Activated CD4-positive, alpha-beta T cell treated with anti-CD3 and anti-CD28 coated beads, Interleukin-10, Interleukin-2, amounts not matched to agents 100 ng/mL and 50 ng/mL, durations not matched to agents 16 hours and 8 hours (primary cell): ENCODE measurements at regions not wholly inside any gene's neighbourhood (a gene's known extent, or its start where the extent isn't known, plus 50 kb on each side); places are given as distances from the start of the nearest gene placed in this dataset.

Experiments used
- DNase-seq: peaks from one replicate; pipeline ENCODE4 v3.0.0-alpha.2; 2020

GRCh38 chr22:27129266-27129665 is 471.9 kb downstream of the MIAT start:
- DNase-seq, result peak; percentile 67

- DNase-seq, result no peak
These were observed 473.5 kb downstream of the MIAT start for GRCh38 chr22:27130906-27131305.

GRCh38 chr22:27131346-27131745 is 474.0 kb downstream of the MIAT start:
- DNase-seq, result no peak

DNA sequence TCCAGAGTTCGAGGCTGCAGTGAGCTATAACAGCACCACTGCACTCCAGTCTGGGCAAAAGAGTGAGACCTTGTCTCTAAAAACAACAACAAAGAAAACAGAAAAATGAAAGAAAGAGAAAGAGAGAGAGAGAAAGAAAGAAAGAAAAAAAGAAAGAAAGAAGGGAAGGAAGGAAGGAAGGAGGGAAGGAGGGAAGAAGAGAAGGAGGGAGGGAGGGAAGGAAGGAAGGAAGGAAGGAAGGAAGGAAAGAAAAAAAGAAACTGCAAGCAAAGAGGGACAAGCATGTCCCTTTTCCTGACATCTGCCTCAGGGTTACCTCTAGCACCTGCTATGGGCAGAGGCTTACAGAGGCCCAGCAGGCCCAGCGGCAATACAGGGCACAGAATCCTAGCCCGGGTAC is 475.0 kb downstream of the MIAT start:
- DNase-seq, result no peak

- DNase-seq, result no peak
These were observed 475.6 kb downstream of the MIAT start for GRCh38 chr22:27133019-27133431.

DNA sequence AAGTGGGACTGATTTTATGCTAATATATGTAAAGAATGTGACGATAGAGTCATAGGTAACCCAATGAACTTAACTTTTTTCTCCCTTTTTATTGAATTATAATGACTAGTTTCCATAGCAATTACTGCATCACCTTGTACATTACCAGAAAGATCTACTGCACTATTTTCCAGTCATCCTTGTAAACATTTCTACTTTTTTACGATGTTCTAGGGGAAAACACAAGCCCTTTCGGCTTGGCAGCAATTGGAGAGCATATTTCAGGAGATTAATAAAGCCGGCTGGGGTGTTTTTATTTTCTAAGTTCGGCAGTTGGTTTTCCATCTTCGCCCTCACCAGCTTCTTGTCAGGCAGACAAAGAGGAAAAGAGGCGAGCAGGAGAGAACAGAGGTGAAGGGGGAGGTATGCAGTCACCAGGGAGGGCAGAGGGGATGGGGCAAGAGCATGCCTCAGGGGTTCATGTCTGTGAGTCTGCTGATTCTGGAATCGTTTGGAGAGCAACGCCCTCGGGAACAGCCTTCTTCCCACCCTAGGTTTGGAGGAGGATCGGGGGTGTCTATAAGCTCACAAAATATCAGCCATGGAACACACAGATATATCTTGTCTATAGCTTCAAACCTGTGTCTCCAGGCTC is 476.4 kb downstream of the MIAT start:
- no peak for DNase-seq

DNA sequence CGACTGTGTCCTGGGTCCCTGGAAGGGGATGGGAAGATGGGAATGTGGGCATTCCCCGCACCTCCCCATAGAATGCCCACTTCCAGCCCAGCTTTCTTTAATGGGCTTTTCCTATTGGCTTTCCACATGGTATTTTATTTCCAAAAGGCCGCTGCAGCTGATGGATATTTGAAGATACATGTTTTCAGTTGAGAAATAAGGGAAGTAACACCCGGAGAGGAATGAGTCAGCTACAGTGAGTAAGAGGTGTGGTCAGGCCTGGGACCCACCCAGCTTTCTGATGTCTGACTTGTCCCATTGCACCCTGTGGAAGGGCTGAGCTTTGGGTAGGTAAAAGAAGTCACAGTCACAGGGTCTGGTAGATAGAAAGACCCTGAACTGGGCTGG is 476.9 kb downstream of the MIAT start:
- peak; percentile 75 for DNase-seq

- no peak for DNase-seq
These were observed 477.9 kb downstream of the MIAT start for GRCh38 chr22:27135031-27135981.

- DNase-seq, result no peak
These were observed 479.2 kb downstream of the MIAT start for GRCh38 chr22:27136596-27136995.

- DNase-seq, result no peak
These were observed 480.5 kb downstream of the MIAT start for GRCh38 chr22:27137871-27138337.

DNA sequence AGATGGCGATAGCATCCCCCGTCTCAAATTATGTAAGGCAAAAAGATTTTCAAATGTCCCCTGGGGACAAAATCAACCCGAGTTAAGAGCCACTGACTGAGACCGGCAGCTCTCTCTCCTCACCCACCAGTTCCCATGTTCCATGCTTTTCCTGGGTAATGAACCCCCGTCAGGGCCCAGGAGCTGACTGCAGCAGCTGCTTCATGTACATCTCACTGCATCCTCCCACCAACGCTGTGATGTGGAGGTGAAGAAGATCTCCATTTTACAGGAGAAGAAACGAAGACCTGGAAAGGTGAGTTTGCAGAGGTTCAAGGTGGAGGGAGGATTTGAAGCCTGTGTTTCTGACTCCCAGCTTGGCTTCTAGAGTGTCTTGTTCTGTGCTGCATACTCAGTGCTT is 481.1 kb downstream of the MIAT start:
- DNase-seq, result no peak

DNA sequence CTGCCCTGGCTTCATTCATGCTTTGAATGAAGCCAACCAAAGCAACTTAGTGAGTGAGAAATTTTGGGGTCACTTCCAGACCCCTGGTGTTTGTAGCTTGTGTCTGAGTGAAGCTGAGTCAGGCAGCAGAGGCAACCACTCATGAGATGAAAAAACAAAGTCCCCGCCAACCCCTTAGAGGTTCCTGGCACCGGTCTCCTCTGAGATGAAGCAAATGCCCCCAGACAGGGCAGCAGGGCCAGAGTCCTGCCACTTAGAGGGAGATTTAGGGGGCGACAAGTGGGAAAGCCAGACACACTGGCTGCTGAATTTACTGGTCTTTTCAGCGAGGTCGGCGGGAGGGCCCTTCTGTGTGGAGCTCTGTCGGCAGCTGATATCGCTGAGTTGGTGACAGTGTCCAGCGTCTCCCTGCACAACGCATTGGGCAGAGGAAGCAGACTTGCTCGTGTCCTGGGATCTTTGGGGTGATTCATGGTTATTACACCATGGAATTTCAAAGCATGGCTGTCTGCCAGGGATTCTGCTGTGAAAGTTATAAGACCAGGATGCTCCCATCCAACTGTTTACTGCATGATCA is 482.6 kb downstream of the MIAT start:
- no peak for DNase-seq

GRCh38 chr22:27142286-27142685 is 484.9 kb downstream of the MIAT start:
- no peak for DNase-seq

DNA sequence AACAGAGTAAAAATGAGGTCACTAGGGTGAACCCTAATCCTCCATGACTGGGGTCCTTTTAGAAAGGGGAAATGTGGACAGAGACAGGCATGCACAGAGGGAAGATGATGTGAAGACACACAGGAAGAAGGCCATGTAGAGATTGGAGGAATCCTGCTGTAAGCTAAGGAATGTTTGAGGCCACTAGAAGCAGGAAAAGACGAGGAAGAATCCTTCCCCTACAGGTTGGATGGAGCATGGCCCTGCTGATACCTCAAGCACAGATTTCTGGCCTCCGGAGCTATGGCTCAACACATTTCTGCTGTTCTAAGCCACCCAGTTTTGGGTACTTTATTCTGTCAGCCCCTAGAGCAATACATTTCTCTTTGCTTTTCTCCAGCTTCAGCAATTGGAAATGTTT is 486.9 kb downstream of the MIAT start:
- no peak for DNase-seq

DNA sequence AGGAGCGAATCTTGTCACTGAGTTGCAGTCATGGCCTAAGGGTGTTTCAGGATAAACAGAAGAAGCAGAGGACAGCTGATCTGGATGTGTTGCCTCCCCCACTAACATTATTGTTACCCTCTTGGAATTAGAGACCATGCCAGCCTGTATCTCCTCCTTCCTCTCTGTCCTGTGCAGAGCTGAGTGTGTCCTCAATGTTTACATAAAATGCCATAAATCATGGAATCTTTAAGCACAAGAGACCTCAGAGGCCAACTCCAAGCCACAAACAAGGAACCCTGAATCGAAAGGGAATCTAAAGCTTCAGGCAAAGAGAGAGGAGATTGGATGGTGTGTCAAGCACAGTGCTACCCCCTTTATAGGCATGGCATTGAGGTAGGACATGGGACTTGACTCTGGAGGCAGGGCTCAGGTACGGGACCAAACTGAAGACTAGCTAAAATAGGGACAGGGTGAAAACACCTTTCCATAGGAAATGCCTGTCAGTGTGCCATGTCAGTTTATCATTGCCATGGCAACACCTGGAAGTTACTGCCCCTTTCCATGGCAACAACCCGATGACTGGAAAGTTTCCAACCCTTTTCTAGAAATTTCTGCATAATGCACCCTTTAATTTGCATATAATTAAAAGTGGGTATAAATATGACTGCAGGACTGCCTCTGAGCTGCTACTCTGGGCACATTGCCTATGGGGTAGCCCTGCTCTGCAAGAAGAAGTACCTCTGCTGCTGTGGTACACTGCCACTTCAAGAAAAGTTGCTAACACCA is 489.7 kb downstream of the MIAT start:
- DNase-seq, result no peak

GRCh38 chr22:27148055-27148454 is 490.7 kb downstream of the MIAT start:
- no peak for DNase-seq

DNA sequence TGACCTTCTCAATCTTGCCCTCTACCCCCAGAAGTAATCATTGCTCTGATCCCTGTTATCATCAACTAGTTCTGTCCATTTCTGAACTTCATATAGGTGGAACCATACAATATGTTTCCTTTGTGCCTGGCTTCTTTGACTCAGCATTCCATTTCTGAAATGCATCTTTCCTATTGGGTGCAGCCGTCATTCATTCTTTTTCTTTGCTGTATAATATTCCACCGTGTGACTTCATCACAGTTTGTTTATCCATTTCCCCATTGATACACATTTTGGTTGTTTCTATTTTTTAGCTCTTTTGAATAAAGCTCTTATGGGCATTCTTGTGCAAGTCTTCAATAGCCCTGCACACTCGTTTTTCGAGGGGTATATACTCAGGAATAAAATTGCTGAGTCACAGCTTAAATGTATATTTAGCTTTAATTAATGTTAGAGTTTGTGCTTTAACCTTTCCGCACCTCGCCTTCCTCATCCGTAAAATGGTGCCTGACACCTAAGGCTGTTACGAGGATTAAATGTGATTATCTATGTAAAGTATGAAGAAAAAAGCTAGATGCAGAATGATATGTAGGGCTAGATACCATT is 491.6 kb downstream of the MIAT start:
- no peak for DNase-seq

- DNase-seq, result no peak
These were observed 492.6 kb downstream of the MIAT start for GRCh38 chr22:27149921-27150543.

- no peak for DNase-seq
These were observed 493.2 kb downstream of the MIAT start for GRCh38 chr22:27150544-27150941.

DNA sequence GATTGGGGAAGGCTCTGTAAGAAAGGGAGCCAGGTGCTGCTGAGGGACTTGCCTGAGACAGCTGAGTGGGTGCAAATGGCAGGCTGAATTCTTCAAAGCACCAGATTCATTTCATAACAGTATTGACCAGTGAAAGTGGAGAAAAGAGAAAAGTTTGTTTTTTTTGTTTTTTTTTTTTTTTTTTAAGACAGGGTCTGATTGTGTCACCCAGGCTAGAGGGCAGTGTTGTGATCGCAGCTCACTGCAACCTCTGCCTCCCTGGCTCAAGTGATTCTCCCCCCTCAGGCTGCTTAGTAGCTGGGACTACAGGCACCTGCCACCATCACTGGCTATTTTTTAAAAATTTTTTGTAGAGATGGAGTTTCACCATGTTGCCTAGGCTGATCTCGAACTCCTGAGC is 494.0 kb downstream of the MIAT start:
- no peak for DNase-seq

DNA sequence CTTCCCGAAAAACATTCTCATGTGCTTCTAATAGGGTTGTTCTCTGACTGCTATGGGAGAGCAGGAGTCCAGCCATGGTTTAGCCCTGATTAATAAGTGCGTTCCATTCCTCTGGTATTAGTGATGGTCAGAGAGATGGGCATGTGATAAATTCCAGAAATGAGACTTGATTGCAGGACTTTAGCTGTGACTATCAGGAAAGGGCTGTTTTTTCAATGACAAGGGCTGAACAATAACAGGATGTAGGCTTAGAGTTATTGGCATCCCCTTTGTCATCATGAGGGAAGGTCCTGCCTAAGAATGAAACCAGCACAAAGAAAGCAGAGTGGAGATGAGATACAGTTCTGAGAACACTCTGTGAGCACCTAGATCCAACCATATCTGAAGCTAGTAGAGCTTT is 494.6 kb downstream of the MIAT start:
- DNase-seq, result peak; percentile 45

GRCh38 chr22:27152883-27153282 is 495.5 kb downstream of the MIAT start:
- DNase-seq, result no peak
